GM21515 (cell line): ENCODE measurements at regions not wholly inside any gene's neighbourhood (a gene's known extent, or its start where the extent isn't known, plus 50 kb on each side); places are given as distances from the start of the nearest gene placed in this dataset.

ENCODE experiments used
- ATAC-seq: cut with Tn5 transposase; IDR thresholded peaks from one replicate; pipeline ENCODE4 v1.9.1; 2021; ENCODE audit not compliant: unreplicated experiment

DNA sequence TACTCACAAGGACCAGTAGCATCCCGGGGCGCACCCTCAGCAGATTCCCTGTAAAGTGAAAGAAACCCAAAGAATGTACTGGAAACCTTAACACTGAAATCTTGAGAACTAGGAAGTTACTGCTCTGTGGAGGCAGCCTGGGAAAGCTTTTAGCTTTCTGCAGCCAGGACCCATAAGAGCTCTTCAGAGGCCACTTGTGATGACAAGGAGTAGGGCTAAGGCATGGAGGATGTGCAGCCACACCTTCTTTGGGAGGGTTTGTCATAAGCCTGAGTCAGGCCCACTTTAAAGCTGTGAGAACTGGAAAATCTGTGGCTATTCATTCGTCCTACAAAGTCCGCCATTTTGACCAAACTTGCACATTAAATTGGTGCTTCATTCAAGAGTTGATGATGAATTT, 291.1 kb upstream of the TLE4 start:
- ATAC-seq, result no peak

DNA sequence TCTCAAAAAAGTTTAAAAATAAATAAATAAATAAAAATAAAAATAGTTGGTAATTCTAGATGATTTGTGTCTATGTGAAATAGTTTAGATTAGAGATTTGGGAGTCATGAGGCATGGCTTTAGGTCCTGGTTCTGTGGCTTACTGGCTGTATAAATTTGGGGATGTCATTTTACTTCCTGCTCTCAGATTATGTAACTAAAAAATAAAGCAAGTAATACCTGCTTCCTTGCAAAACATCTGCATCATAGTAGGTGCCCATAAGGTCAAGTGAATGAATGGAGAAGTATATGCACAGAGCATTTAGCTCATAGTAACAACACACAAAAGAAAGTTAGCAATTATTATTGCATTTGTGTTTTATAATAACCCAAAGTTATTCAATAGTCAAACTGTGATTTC, 287.7 kb upstream of the TLE4 start:
- no peak for ATAC-seq

DNA sequence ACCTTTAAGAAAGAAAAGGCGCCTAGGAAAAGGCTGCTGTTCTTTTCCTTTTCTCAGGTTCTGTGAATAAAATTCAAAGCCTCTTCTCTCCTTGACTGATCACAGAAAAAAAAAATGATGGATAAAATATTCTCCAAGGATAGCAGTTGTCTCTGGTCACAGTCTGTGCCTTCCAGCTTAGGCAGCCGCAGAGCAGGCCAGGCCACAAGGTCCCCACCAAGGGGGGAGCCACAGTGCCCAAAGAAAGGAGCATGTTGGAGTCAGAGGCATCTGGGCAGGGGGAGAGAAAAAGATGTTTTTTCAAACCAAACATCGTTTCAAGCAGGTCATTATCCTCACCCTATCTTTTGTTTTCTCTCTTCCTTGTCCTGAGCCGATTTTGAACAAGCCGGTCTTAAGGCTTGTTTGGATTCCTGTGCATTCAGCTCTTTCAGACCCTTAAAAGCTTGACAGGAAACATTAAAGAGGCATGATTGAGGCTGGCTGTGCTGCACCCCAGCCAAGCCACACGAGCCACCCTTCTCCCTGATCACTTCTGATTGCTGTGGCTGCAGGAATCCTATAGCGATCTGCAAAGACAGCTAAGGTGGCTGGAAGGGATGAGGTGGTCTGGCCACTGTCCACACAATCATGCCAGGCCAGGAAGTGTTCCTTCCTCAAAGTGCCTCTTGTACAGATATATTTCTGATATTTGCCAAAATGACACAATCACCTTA, 284.6 kb upstream of the TLE4 start:
- ATAC-seq, result no peak

DNA sequence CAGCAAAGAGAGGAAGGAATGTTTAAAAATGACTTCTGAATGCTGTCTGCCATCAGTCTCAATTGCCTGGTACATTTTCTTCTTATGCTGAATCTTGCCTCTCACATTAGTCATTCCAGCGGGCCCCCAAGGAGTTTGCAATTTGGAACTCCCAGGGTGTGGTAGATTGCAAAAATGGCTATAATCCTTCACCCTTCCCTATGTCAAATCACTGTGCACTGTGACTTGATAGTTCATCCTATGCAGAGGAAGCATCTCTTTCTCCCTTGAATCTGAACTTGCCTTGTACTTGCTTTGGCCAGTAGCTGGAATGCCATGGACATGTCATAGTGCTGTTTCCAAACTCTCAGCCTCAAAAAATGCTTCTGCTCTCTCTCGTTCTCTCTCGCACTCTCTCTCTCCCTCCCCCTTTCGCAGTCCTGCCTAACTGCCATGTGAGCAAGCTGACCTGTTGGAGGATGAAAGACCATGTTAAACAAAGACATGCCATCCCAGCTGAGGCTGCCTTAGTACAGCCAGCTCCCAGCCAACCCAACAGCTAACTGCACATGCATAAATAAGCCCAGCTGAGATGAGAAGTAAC, 284.0 kb upstream of the TLE4 start:
- no peak for ATAC-seq

DNA sequence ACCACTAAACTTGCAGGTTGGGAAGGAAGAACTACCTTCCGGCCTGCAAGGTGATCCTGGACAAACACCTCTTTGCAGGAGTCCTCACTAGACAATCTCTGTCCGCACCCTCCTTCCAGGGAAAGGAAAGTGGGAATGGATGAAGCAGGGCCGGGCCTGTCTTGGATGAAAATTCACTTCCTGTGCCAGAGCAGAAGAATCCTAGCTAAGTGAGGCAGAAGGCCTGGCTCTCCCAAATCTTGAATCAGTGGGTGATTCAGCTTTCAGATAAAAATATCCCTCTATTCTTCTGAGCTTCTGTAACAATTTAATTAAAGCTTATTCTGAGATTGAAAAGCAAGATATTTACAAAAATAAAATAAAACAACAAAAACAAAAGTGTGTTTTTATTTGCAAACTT, 281.9 kb upstream of the TLE4 start:
- ATAC-seq, result no peak

DNA sequence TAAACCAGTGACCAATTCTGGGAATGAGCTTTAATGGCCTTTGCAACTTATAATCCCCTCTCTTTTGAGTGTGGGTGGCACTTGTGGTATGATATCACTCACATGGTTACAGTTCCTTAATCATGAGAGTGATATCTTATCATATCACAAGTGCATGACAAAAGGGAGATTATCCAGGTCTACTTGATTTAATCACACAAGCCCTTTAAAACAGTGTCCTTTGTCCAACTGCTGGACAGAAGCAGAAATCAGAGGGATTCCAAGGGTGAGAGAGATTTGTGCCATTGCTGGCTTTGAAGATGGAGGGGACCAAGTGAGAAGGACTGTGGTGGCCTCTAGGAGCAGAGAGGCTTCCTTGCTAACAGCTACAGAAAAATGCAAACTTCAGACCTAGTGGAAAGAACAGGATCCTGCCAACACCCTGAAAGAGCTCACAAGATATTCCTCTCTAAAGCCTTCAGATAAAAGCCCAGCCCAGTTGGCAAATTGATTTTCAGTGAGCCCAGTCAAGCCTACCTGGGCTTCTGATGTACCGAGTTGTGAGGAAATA, 279.0 kb upstream of the TLE4 start:
- ATAC-seq, result no peak

DNA sequence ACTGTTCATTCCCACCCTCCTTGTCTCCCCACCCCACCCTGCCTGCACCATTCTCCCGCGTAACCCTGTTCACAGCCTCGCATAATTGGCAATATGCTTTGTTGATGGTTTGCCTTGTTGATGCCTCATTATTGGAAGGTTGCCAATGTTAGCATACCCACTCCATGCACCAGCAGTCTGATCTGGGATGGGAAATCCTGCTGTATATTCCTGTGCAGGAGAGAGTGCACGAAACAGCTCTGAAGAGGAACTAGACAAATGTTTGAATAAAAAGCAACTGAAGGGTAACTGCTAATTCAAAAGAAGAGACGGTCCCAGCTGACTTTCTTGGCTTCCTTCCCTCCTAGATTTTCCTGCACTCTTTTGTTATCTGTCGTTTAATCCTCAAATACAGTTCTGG, 271.7 kb upstream of the TLE4 start:
- no peak for ATAC-seq

DNA sequence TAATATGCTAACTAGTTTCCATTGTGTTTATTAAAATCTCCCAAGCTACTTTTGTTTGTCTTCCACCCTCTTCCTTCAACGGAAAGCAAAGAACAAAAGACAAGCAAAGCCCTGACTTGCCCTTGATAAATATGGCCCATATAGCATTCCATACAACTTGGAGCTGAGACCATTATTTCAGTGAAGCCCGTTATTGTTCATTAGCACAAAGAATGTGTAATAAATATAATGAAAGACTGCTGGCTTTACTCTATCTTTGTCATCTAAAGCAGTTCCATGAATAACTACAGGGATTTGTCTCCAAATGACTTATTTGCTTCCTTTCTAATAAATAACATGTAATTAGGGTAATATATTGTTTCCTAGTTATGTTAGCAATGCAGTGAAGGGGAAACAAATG, 270.7 kb upstream of the TLE4 start:
- ATAC-seq, result no peak

DNA sequence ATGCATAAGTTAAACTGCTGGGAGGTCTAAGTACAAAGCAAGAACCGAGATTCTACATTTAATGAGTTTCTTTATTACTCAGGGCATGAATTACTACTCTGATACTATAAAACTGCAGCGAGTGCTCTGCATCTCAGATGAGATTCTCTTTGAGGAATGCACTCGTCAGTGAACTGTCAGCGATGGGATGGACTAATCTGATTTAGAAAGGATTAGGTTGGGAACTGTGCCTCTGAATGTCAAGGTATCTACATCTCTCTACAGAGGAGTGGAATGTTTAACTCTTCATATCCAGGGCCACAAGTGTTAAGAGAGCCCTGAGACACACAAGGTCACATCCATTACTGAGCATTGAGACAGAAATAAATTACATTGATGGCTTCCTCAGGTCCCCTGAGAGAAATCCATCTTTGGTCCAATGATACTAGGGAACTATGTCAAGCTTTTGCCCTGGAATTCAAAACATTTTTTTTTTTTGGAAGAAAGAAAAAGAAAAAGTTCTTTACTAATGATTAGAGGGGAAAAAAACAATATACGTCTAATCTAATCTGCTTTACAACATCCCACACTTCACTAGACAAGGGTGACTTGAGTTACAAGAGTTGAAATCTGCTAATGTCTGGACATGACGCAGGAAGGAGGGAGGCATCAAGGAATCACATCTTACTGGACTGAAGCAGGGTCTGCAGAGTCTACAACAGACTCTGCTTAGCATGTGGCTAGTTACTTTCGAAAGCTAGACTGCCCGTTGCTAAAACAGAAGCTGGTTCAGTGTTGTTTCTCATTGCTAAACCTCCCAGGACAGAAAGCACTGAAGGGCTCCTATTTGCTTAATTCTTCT, 270.0 kb upstream of the TLE4 start:
- no peak for ATAC-seq

DNA sequence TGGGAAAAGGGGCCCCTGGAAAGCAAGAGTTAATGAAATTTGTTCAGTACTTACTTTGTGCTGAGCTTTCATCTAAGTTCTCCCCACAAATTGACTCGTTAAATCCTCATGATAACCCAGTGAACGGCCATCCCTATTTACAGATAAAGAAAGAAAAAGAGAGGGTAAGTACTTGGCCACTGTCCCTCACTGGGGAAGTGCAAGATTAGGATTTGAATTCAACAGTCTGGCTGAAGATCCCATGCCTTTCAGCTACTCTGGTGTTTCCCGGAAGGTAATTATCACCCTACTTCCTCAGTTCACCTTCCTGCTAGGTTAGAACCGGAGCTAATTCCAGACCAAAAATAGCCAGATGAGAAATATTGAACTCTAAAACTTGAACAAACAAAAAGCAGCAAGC, 269.2 kb upstream of the TLE4 start:
- ATAC-seq, result no peak

DNA sequence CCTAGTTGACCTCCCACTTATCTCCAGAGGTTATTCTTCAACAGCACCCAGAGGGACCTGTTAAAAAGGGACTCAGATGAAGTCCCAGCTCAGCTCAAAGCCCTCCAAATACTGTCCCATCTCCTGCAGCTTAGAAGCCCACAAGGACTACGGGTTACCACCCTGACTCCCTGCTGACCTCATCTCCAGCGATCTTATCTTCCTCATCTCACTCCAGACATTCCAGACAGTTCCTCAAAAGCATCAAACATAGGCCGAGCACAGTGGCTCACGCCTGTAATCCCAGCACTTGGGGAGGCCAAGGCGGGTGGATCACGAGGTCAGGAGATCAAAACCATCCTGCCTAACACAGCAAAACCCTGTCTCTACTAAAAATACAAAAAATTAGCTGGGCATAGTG, 263.8 kb upstream of the TLE4 start:
- no peak for ATAC-seq

DNA sequence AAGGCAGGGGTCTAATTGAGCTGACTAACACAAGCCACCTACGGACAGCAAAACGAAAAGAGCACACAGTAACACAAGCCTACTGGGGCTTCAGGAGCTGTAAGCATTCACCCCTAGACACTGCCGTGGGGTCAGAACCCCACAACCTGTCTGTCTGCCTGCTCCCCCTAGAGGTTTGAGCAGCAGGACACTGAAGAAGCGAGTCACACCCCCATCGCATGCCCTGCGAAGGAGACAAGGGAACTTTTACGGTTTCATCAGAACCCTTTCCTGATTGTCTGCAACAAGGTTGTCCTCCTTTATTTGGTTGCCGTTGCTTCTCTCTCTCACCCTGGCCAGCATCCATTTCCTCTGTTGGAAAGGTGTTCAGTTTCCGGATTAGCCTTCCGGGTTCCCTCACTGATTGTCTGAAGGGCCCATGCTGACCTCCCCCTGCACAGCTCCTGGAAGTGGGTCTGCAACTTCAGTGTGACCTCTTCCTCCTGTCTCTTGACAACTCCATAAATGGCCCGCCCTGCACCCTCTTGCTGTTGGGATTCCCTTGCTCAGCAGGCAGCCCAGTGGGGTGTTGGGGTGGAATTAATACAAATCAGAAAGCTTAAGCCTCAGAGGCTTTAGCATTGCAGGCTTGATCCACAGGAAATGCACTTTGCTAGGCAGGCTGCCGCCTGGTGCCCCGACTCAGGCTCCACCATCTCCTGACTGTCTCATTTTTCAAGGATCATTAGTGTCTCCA, 258.9 kb upstream of the TLE4 start:
- ATAC-seq, result no peak

DNA sequence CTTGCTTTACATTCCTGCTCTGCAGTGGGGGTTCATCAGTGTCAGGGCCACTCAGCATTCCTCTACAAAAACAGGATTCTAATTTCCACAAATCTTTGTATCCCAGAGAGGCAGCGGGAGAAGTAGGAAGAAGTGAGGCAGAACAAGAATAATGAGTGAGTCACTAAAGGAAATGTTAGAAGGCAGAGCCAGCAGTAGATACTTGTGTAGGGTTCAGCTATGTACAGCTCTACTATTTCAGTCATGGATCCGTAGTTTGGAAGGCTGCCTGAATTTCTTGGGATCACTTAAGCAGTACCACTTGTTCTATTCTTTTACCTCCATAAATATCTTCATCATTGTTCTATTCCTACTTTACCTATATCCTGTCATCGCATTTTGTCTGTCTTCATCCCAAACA, 246.3 kb upstream of the TLE4 start:
- no peak for ATAC-seq

DNA sequence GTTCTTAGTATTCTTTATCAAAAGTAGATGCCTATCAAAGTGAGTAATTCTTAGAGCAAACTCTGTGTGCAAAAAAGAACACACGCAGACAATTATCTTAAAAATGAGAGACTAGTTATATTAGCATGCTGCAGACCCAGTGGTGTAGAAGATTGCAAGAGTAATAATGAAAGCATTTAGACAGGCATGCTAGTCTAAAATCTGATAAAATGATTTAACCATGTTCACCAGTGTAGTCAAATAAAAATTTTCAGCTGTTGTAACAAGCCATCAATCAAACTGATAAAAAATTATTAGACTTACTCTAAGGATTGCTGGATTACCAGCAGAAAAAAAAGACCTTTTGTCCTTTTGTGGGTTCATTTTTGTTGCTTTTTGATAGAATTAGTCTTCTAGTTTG, 241.9 kb upstream of the TLE4 start:
- no peak for ATAC-seq

DNA sequence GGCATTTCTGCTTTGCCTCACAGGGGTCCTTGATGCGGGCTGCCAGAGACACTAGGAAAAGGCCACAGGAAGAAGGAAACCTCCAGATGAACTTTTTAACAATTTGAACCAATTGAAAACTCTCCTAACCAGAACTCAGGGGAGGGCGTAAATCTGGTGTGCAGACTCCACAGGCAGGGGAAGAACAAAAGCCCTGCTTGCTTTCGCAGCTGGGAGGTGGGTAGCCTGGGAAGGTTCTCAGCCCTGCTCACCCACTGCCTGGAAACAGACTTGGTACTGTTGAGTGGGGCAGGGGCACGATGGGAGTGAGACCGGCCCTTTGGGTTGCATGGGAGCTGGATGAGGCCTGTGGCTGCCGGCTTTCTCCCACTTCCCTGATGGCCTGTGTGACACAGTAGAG, 237.8 kb upstream of the TLE4 start:
- no peak for ATAC-seq

DNA sequence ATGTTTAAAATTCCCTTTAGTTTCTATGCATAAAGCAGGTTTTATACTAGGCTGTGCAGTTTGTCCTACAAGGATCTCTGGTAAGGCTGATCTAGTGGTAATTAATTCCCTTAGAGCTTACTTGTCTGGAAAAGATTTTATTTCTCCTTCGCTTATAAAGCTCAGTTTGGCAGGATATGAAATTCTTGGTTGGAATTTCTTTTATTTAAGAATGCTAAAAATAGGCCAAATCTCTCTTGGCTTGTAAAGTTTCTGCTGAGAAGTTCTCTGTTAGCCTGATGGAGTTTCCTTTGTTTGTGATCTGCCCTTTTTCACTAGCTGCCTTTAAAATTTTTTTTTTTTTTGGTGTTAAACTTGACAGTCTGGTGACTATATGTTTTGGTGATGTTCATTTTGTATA, 237.1 kb upstream of the TLE4 start:
- ATAC-seq, result no peak

DNA sequence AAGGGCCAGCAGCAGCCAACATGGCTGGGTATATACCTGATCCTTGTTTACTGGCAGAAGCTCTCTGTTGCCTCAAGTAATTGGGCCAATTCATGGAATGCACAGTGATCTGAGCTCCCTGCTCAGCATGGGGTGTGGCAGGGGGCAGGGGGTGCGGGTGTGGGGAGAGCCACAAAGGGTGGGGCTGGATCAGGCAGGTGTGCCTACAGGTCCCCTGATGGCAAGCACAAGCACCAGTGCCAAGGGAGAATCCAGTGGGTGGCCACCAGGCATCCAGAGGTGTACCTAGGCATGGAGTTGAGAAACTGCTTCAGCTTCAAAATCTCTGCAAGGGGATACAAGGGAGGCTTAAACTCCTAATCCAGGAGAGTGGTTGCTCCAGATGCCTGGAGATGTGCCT, 235.8 kb upstream of the TLE4 start:
- no peak for ATAC-seq

DNA sequence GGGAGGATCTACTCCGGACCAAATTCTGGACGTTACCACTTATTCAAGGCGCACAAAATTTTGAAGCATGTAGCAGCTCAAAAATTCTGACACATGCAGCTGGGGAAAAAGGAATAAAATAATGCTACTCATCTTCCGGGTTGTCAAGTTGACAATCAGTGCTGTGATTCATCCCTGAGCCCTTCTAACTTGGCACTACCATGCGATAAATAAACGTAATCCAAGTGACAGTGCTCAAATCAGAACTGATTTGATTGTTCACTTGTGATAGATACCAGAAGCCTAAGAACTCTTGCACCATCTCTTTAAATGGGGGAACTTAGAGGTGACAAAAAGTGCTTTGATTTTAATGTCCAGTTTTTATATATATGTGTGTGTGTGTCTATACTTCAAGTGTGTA, 230.2 kb upstream of the TLE4 start:
- no peak for ATAC-seq

DNA sequence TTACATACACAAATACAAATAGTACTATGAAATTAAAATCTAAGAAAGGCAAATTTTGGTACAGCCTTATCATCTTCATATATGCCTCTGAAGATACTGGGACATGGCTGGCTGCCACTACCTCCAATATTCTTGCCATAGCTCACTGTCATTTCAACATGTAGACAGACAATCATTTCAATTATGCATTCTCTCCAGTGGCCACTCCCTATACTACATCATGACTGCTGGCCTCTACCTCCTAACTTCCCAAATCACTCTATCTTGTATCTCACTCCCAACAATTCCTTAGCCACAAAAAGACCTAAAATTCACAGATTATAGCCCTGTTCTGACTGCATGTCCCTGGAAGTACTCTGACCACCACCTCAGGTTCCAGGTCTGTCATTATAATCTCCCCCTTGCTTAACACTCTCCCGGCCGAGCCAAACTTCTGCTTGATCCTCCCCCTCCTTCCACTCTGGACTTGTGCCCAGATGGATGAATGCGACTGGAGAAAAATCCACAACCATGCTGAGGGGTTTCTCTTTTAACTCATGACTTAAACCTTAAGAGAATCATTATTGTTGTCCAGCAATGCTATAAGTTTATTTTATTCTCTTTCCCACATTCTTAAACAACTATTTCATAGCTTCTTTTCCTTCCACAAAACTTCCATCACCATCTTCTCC, 225.3 kb upstream of the TLE4 start:
- ATAC-seq, result no peak

DNA sequence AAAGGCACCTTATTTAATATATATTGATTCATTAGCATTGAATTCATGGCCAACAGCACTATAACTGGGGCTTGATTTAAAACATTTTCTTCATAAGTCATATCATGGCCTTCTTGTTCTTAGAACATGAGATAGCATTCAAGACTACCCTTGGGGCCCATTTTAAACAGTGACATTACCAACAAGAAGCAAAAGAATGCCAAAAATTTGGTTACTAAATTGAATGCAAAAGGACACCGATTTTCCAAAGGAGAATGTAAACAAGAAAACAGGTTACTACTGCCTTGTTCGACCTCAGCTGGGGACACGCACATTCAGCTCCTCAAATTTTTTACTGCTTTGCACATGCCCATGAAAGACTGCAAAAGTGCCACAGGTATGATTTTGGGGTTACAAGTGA, 219.4 kb upstream of the TLE4 start:
- no peak for ATAC-seq
